Progenitor cell of endocrine pancreas (in vitro differentiated cells): ENCODE measurements at regions not wholly inside any gene's neighbourhood (a gene's known extent, or its start where the extent isn't known, plus 50 kb on each side); places are given as distances from the start of the nearest gene placed in this dataset.

Experiments used
- DNase-seq: peaks from one replicate; pipeline ENCODE4 v3.0.0; 2021; ENCODE audit warnings: low spot score; ENCODE audit not compliant: unreplicated experiment
- H3K27ac Mint-ChIP-seq: 2 replicates; pipeline ENCODE4 v1.8.0; 2021; ENCODE audit warnings: mild to moderate bottlenecking, moderate library complexity, mixed read lengths
- H3K27me3 Mint-ChIP-seq: 2 replicates; pipeline ENCODE4 v1.8.0; 2021; ENCODE audit warnings: mixed read lengths
- H3K36me3 Mint-ChIP-seq: 2 replicates; pipeline ENCODE4 v1.8.0; 2022; ENCODE audit warnings: mixed read lengths; ENCODE audit not compliant: insufficient read depth
- H3K4me1 Mint-ChIP-seq: 2 replicates; pipeline ENCODE4 v1.8.0; 2021; ENCODE audit warnings: low read depth, mixed read lengths
- H3K4me3 Mint-ChIP-seq: 2 replicates; pipeline ENCODE4 v1.8.0; 2021; ENCODE audit warnings: low read depth, mild to moderate bottlenecking, moderate library complexity, mixed read lengths
- H3K9me3 Mint-ChIP-seq: 2 replicates; pipeline ENCODE4 v1.8.0; 2021; ENCODE audit warnings: low read depth, mixed read lengths
- CTCF ChIP-seq: fragments of 200-600 bp; sonication (generic); IDR thresholded peaks from one replicate; pipeline ENCODE4 v1.5.0; 2021; ENCODE audit warnings: antibody characterized with exemption, mild to moderate bottlenecking; ENCODE audit not compliant: unreplicated experiment

- Mint-ChIP-seq H3K4me1 (peaks cover 29% of the 10 kb centered on the region), H3K27me3 (peaks cover 28% of the 10 kb centered on the region), H3K36me3 (peaks cover 1% of the 10 kb centered on the region), H3K4me3 (no peak overlapping the region), H3K27ac (no peak overlapping the region), H3K9me3 (peaks cover 4% of the 10 kb centered on the region)
- DNase-seq, result no peak
- TF ChIP-seq CTCF, result no peak
Observed at GRCh38 chr2:7419814-7420311, 502.7 kb downstream of the RNF144A start.

GRCh38 chr2:7420530-7420929, 503.3 kb downstream of the RNF144A start:
- Mint-ChIP-seq H3K27ac (no peak overlapping the region), H3K4me3 (no peak overlapping the region), H3K36me3 (peaks cover 1% of the 10 kb centered on the region), H3K27me3 (peaks cover 32% of the 10 kb centered on the region), H3K9me3 (peaks cover 4% of the 10 kb centered on the region), H3K4me1 (peaks cover 29% of the 10 kb centered on the region)
- no peak for DNase-seq
- TF ChIP-seq CTCF, result no peak

GRCh38 chr2:7424481-7424880, 507.3 kb downstream of the RNF144A start:
- Mint-ChIP-seq H3K4me3 (no peak overlapping the region), H3K27me3 (peaks cover 45% of the 10 kb centered on the region), H3K27ac (no peak overlapping the region), H3K4me1 (peaks cover 12% of the 10 kb centered on the region), H3K9me3 (no peaks in the 10 kb centered on the region), H3K36me3 (no peaks in the 10 kb centered on the region)
- no peak for DNase-seq
- TF ChIP-seq CTCF, result no peak

- Mint-ChIP-seq H3K4me1 (peaks cover 12% of the 10 kb centered on the region), H3K27ac (no peak overlapping the region), H3K36me3 (no peaks in the 10 kb centered on the region), H3K27me3 (peaks cover 36% of the 10 kb centered on the region), H3K4me3 (no peak overlapping the region), H3K9me3 (no peaks in the 10 kb centered on the region)
- TF ChIP-seq CTCF, result peak; percentile 84
- DNase-seq, result no peak
Observed at GRCh38 chr2:7427293-7428060, 510.3 kb downstream of the RNF144A start.

- Mint-ChIP-seq H3K9me3 (peaks cover under 1% of the 10 kb centered on the region), H3K4me3 (no peak overlapping the region), H3K36me3 (no peaks in the 10 kb centered on the region), H3K27me3 (peaks cover 28% of the 10 kb centered on the region), H3K4me1 (peaks cover 12% of the 10 kb centered on the region), H3K27ac (no peak overlapping the region)
- no peak for DNase-seq
- TF ChIP-seq CTCF, result no peak
Observed at GRCh38 chr2:7428454-7429204, 511.4 kb downstream of the RNF144A start.
